ENCODE measurements at regions not wholly inside any gene's neighbourhood (a gene's known extent, or its start where the extent isn't known, plus 50 kb on each side); places are given as distances from the start of the nearest gene placed in this dataset.

GRCh38 chr6:121592261-121592935 is 157.0 kb downstream of the GJA1 start:
- TF ChIP-seq BCL6 (CRISPR knock-in tag; IDR thresholded peaks at IDR 0.05) (no peak), SRF (CRISPR knock-in tag; IDR thresholded peaks at IDR 0.05) (no peak), BRCA1 (IDR thresholded peaks at IDR 0.05) (no peak), BRCA1 (CRISPR knock-in tag; IDR thresholded peaks at IDR 0.05) (no peak), CTCF (IDR thresholded peaks at IDR 0.05 in 2 of 3, conservative IDR thresholded peaks at IDR 0.05 in 1 of 3; ENCODE audit: insufficient read depth in 2 of 3, low read depth in 1 of 3, low read length in 3 of 3) (no peak), NRF1 (conservative IDR thresholded peaks at IDR 0.05 in 1 of 2, IDR thresholded peaks at IDR 0.05 in 1 of 2) (no peak), HDAC2 (IDR thresholded peaks at IDR 0.05) (no peak)
- TF ChIP-seq, protein P1, sequence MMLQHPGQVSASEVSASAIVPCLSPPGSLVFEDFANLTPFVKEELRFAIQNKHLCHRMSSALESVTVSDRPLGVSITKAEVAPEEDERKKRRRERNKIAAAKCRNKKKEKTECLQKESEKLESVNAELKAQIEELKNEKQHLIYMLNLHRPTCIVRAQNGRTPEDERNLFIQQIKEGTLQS (IDR thresholded peaks at IDR 0.05): no peak
- TF ChIP-seq, protein P1 (CRISPR knock-in tag; conservative IDR thresholded peaks at IDR 0.05): no peak

All from K562 (cell line).